ENCODE measurements at regions not wholly inside any gene's neighbourhood (a gene's known extent, or its start where the extent isn't known, plus 50 kb on each side); places are given as distances from the start of the nearest gene placed in this dataset.

GRCh38 chr11:134625631-134626030 is 213.6 kb upstream of the B3GAT1 start:
- TF ChIP-seq POLR2A (IDR thresholded peaks at IDR 0.05) (no peak), CTCF (IDR thresholded peaks at IDR 0.05) (no peak), POLR2AphosphoS5 (IDR thresholded peaks at IDR 0.05) (no peak), EP300 (IDR thresholded peaks at IDR 0.05) (no peak)
